Left renal cortex interstitium (tissue), 4 donors: ENCODE measurements at regions not wholly inside any gene's neighbourhood (a gene's known extent, or its start where the extent isn't known, plus 50 kb on each side); places are given as distances from the start of the nearest gene placed in this dataset.
"Not testable (repeated sequence)": the region's sequence is repeated elsewhere in the genome, so short reads cannot be mapped to it uniquely, and the experiment has no call there.

Experiments used
- DNase-seq, 4 donors: peaks; one replicate each; pipeline ENCODE4 v3.0.0-alpha.2; 2013; ENCODE audit warnings: low read depth in 4 of 4, low spot score in 2 of 4, missing footprints in 1 of 4

DNA sequence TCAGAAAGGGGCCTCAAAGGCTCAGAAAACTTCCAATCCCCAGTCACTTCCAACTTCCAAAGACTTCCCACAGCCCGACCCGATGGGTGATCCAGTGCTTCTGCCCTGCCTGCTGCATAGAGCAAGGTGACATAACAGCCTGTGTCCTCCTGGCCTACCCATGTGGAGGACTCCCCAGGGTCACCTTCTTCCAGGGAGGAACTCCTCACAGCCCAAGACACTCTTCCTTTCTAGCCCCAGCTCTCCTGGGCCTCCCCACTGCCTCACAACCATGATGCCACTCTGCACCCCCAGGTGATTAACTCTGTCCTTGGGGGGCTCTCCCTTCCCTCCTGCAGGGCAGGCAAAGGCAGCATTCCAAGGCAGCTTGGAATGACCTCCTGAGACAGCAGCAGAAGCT lies 158.4 kb upstream of the PDE1C start:
- DNase-seq: no peak

DNA sequence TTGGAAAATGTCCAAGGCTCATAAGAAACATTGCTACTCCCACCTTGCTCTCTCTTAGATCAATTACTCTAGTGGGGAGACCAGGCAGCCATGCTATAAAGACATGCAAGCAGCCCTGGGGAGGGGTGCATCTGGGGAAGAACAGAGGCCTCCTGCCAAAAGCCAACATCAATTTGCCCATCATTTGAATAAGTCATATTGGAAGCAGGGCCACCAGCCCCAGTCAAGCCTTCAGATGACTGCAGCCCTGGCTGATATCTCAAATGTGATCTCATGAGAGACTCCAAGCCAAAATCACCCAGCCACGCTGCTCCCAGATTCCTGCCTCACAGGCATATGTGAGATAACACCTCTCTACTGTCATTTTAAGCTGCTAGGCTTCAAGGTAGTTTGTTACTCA lies 157.5 kb upstream of the PDE1C start:
- DNase-seq: no peak

DNA sequence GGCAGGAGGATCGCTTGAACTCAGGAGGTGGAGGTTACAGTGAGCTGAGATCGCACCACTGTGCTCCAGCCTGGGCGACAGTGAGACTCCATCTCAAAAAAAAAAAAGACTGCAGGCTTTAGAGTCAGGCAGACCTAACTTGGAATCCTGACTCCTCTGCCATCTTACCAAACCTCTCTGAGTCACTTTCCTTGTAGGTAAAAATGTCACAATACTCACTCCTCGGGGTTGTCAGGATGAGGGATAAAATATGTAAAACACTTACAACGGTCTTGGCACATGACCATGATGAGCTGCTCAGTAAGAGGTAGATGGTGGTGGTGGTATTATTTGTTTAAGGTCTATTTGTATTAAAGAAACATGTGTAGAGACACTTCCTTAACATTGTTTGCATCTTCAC lies 154.1 kb upstream of the PDE1C start:
- DNase-seq: no peak

DNA sequence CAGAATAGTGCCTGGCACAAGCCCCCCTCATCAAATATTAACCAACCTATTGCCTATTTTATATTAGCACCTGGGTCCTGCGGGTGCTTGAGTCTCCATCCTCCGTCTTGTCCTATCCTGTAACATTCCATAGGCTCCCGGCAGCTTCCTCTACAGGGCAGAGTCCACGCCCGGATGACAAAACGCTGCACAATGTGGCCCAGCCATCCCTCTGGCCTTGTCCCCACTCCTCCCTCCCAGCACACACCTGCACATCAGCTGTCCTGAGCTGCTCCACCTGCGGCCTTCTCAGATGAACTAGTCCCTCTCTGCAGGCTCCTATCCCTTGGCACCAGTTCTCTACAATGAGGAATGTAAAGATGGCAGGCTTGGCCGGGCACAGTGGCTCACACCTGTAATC lies 153.5 kb upstream of the PDE1C start:
- no peak for DNase-seq

DNA sequence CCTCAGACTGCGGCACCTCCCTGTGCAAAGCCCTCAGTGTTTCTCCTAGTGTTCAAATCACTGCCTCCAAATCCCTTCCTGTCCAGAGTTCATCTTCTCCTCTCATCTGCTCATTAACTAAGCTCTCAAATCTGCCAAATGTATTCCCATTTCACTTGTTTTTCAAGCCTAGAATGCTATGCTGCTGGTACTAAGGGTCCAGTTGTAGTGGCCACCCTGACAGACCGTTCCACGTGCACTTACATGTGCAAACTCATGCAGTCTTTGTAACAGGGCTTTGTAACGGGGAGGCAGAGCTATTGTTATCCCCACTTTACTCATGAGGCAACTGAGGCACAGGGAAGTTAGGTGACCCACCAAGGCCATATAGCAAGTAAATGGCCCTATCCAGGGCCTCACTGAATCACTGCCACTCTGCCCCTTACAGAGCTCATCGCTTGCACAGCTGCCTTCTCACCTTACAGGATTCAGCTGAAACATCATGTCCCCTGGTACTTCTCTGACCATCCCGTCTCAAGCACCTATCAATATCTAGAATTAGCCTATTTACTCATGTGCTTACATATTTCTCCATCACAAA lies 153.0 kb upstream of the PDE1C start:
- DNase-seq: no peak

DNA sequence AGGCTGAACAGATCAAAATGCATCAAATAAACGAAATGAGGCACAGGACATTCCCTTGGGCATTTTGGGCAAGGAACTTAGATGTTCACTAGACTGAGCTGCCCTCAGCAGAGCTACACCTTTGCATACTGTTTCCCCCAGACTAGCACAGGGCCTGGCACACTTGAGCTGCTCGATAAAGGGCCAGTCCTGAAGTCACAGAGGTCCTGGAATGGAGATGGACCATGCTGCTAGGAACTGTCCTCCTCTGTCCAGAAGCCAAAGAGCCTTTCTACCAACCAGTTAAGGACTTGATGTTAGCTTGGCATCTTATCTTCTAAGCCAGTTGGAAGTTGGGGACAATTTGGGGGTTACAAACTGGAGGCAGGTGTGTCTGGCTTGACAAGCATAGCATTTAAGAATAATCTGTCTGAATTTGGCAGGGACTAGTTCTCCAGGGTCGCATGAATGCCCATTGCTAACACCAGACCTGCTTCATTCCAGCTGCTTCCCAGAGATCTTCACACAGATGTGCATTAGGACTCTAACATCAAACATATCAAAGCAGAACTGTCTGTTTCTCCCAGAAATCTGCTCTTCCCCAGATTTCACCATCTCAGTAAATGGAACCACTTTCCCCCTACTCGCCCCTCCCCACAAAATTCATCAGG lies 152.2 kb upstream of the PDE1C start:
- no peak for DNase-seq

DNA sequence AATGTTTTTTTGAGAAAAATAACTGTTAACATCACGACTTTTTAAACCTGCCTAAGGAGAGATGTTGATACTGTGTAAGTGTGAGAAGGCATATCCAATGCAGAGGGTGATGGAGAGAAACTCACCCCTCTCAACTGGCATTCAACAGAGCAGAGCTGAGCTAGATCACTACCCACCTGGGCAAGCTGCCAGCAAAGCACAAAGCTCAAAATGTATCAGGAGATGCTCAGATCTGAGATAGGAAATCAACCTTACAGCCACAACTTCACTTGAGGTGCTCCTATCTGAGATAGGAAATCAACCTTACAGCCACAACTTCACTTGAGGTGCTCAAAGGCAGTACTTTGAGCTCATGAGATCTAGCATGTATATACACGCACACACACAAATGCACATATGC lies 151.5 kb upstream of the PDE1C start:
- no peak for DNase-seq

DNA sequence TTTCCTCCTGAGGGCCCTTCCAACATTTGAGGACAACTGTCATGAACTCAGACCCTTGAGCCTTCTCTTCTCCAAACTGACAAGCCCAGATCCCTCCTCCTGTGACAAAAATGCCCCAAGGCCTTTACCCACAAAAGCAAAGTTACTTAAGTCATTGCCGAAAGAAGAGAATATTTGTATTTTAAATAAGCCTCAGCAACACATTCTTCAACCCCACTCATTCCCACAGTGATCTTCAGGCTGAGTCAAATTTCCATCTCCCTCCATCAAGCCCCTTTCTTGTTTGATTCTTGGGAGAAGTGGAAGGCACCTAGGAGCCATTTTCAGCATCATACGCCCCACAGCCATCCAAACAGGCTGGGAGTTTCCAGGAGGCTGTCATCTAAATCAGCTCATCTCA lies 150.8 kb upstream of the PDE1C start:
- DNase-seq: no peak

DNA sequence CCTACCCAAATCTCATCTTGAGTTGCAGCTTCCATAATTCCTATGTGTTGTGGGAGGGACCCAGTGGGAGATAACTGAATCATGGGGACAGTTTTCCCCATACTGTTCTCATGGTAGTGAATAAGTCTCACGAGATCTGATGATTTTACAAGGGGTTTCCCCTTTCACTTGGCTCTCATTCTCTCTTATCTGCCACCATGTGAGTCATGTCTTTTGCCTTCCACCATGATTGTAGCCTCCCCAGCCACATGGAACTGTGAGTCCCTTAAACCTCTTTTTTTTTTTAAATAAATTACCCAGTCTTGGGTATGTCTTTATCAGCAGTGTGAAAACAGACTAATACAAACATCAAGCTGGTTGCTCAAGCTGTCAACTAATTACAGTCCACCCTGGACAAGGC lies 149.6 kb upstream of the PDE1C start:
- DNase-seq: not testable (repeated sequence)

DNA sequence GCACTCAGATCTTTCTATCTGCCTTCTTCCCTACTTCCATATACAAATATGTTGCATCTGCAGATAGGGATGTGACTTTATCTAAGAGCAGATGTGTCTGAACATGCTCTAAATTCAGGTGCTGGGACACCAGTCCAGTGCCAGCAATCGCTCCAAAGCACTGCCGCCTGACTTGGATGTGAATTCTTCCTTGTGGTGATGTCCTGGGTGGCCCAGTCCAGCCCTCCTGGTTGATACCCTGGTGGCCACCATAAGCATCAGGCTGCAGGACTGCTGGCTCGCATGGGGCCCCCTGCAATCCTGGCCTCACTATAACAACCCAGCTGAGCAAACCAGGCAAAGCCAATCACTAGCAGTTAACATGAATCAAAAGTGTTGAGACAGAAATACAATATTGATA lies 149.2 kb upstream of the PDE1C start:
- no peak for DNase-seq

DNA sequence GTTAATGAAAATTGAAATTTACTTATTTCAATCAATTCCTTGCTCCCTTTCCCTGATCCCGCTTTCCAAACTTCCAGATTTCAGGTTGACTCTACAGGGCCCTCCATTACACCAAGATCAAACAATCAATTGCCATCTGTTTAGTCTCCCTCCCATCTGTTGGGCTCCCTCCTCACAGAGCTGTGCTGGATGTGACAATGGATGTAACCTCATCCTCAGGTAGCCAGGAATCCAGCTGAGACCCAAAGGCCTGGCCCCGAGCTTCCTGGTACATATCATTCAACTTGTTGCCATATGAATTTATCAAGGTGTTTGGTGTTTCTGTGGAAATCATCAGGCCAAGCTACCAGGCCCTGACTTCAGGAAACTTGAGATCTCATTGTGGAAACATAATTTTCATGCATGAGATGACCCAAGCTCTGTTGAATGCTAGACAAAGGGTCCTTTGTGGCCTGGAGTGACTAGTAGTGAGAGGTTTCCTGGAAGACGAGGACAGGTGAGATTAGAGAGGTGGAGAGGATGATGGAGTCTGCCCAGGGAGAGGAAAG lies 148.6 kb upstream of the PDE1C start:
- no peak for DNase-seq

DNA sequence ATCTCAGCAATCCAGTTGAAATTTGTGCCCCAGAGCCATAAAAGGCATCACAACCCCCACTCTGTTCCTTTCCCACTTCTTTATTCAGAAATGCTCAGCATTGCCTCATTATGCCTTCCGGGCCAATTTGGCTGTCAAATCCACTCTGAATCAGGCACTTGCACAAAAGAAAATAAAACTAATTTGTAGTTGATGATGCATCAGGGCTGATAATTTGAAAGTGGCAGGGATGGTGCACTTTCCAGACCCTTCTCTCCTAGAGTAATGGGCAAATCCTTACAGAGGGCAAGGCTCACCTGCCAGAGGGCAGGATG lies 147.9 kb upstream of the PDE1C start:
- no peak for DNase-seq

DNA sequence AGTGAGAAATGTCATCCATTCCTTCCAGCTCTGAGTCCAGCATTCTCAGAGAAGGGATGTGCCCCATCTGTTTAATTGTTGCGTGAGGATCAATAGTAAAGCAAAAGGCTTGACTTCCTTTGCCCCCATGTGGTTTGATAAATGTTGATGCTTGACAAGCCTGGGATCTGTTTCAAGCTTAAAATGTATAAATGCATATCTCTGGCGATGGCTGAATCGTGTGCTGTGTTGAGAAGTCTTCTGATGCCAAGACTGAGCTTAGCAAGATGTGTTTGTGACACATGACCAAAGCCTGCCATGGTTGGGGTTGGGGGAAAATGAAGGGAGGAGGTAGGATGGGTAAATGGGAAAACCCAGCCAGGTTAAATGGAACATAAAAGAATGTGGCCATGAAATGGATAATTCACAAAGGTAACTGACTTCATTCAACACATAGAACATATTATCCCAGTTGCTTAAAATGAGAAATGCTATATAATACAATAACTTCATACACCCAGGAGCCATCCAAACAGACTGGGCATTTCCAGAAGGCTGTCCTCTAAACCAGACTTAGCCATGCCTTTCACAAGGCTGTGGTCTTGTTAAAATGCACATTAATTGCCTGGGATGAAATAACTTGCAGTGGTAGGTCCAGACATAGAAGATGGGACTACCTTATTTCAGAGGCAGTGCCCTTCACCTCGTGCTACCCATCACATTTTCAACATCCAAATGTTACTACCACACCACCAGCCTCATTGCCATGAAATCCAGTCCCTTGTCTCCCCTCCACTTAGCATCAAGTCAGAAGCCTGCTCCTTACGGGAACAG lies 147.3 kb upstream of the PDE1C start:
- no peak for DNase-seq

DNA sequence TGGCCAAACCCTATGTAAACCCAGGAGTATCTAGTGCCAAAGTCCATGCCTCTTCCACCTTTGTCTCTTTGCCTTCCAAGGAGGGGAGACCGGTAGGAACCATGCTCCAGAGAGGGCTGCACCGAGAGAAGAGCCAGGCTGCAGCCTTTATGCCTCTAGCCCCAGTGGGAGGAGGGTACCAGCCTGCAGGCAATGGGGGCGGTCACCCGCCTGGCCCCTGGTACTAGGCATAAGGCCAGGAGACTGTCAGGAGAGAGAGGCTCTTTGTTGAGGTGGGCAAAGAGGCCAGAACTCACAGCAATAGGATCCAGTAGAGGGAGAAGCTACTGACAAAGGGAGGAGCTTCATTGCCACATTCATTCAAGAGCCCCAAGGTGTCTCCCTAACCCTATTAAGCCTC lies 146.6 kb upstream of the PDE1C start:
- no peak for DNase-seq

DNA sequence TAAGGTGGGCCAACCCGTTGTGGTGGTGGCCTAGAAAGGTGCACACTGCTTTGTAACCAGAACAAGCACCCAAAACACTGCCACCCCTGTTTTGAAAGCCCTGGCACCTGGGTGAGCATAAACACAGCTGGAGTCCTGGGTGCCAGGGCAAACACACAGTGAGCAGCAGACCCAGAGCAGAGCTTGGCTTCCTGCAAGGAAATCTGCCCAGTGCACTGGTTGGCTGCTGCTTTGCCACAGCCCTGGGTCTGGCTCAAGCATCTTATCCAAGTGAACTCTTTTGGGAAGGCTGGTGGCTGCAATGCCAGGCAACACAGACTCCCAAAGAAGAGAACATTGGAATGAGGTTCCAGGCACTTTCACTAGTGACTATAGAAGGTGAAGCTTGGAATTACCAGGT lies 145.5 kb upstream of the PDE1C start:
- no peak for DNase-seq

DNA sequence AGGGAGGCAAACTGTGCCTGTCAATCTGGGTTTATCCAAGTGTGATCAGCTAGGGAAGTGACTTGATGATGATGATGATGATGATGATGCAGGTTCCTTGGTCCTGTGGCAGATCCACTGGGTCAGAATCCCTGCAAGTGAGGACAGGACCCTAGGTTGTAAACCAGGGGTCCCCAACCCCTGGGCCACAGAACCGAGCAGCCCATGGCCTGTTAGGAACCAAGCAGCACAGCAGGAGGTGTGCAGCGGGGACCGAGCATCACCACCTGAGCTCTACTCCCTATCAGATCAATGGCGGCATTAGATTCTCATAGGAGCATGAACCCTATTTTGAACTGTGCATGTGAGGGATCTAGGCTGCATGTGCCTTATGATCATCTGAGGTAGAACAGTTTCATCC lies 144.7 kb upstream of the PDE1C start:
- DNase-seq: no peak

DNA sequence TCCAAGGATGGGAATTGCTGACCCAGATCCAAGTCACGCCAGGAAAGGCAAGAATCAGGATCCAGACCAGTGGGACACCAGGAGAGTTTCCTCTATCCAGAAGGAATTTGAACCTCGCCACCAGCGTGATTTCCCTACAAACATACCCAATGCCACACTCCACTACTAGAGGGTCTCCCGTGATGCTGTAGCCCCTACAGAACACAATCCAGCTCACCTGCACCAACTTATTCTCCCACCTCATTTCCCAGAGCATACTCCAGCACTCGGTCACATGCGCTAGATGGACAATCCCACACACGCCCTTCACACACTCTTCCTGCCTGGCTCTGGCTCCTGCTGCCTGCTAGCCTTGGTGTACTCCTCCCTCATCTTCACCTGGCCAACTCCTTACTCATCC lies 142.1 kb upstream of the PDE1C start:
- no peak for DNase-seq

DNA sequence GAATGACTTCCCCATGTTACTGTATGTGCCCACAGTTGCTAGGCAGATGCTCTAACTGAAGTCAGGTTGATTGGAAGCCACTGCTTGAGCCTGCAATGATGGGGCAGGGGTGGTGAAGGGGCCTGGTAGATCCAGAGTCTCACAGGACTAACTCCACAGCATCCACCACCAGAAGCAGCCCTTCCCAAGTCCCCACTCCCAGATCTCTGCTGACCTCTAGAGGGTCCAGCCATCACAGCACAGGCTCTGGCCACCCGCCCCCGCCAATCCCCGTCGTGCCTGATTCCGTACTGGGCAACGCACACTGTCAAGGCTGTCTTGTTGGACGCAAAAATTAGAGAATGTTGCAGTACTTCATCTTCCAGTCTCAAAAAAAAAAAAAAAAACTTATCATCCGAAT lies 136.8 kb upstream of the PDE1C start:
- DNase-seq: peak in 1 of 4 donors; percentile 15

DNA sequence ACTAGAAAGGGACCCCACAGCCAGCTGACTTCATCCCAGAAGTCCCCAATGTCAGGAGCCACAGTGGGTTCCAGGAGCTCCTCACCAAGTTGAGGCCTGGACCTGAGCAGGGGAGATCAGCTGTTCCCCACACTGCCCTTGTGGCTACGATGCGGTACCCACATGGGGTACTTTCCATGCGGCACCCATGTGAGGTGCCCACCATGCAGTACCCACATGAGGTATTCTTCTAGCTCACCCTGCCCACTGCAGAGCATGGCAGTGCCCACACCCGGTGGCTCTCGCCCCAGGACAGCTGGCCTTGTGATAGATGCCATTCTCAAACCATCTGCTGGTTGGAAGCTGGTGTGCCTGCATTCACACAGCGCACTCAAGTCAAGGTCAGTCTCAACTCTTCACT lies 136.3 kb upstream of the PDE1C start:
- DNase-seq: no peak

DNA sequence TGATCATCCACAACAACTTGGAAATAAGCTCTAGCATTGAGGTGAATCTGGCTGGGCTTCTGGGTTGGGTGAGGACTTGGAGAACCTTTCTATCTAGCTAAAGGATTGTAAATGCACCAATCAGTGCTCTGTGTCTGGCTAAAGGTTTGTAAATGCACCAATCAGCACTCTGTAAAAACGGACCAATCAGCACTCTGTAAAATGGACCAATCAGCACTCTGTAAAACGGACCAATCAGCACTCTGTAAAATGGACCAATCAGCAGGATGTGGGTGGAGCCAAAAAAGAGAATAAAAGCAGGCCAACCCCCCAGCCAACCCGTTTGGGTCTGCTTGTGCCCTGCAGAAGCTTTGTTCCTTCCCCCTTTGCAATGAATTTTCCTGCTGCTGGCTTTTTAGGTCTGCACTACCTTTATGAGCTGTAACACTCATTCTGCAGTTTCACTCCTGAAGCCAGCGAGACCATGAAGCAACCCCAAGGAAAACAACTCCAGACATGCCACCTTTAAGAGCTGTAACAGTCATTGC lies 135.2 kb upstream of the PDE1C start:
- not testable (repeated sequence) for DNase-seq

DNA sequence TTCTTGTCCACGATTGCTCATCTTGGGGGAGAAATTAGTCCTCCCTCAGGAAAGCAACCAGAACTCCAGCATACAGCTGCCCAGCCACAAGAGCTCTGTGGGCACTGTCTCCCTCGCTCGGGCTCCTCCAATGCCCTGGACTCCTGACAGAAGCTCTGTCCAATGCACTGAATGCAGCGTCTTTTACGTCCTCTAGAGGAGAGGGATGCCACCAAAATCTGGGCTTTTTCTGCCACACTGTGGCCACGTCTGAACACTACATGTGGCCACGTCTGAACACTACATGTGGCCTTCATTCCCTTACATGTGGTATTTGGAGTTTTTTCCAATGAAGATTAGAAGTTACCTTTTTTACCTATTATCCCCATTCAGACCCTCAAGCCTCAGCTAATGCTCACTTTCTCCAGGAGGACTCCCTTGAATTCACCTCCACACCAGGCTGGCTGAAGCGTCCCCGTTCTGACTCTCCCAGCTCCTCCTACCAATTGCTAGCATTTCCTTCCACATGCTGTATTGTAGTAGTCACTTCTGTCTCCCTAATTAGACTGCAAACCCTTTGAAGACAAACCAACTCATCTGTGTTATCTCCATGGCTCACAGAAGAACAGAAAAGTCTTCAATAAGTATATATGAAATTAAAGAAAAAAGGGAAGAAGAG lies 134.3 kb upstream of the PDE1C start:
- peak in 3 of 4 donors; percentile 21 to 56 (median 34) for DNase-seq
